ENCODE measurements at regions not wholly inside any gene's neighbourhood (a gene's known extent, or its start where the extent isn't known, plus 50 kb on each side); places are given as distances from the start of the nearest gene placed in this dataset.

DNA sequence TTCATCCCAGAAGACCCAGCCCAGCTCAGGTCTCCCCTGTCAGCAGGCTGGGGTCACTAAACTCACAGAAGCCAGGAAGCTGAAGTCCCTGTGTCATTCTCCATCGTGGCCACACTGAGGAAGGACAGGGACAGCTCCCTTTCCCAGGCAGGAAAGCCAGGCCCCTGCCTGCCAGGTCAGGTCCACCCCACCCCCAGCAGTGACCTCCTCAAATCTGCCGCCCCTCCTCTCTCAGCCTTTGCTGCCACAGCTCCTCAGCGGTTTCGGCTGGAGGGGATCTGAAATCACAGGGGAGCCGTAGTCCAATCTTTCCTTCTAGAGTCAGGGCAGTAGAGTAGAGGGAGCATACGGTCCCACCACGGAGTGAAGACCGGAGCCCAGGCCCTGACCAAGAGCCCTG, 150.9 kb upstream of the UNC5B start:
- TF ChIP-seq, protein P1, sequence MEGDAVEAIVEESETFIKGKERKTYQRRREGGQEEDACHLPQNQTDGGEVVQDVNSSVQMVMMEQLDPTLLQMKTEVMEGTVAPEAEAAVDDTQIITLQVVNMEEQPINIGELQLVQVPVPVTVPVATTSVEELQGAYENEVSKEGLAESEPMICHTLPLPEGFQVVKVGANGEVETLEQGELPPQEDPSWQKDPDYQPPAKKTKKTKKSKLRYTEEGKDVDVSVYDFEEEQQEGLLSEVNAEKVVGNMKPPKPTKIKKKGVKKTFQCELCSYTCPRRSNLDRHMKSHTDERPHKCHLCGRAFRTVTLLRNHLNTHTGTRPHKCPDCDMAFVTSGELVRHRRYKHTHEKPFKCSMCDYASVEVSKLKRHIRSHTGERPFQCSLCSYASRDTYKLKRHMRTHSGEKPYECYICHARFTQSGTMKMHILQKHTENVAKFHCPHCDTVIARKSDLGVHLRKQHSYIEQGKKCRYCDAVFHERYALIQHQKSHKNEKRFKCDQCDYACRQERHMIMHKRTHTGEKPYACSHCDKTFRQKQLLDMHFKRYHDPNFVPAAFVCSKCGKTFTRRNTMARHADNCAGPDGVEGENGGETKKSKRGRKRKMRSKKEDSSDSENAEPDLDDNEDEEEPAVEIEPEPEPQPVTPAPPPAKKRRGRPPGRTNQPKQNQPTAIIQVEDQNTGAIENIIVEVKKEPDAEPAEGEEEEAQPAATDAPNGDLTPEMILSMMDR (conservative IDR thresholded peaks at IDR 0.05; ENCODE audit: low read length): no peak
- TF ChIP-seq EZH2phosphoT487 (IDR thresholded peaks at IDR 0.05; ENCODE audit: borderline replicate concordance): no peak

Measured in Loucy (cell line).